D341Med (cell line): ENCODE measurements at regions not wholly inside any gene's neighbourhood (a gene's known extent, or its start where the extent isn't known, plus 50 kb on each side); places are given as distances from the start of the nearest gene placed in this dataset.

Source experiments
- DNase-seq: peaks from one replicate; pipeline ENCODE4 v3.0.0; 2012; ENCODE audit warnings: low spot score

GRCh38 chr13:106034201-106034600 is 501.3 kb downstream of the EFNB2 start:
- no peak for DNase-seq

- no peak for DNase-seq
Measured at GRCh38 chr13:106033659-106034058, 501.8 kb downstream of the EFNB2 start.

- DNase-seq, result no peak
Measured at GRCh38 chr13:106032441-106032840, 503.0 kb downstream of the EFNB2 start.

- DNase-seq, result no peak
Measured at GRCh38 chr13:106029676-106030290, 505.7 kb downstream of the EFNB2 start.

GRCh38 chr13:106028911-106029310 is 506.6 kb downstream of the EFNB2 start:
- DNase-seq, result no peak

GRCh38 chr13:106011600-106011999 is 523.9 kb downstream of the EFNB2 start:
- no peak for DNase-seq

GRCh38 chr13:106010836-106011235 is 524.6 kb downstream of the EFNB2 start:
- DNase-seq, result no peak

- no peak for DNase-seq
Measured at GRCh38 chr13:106008540-106008939, 526.9 kb downstream of the EFNB2 start.

GRCh38 chr13:106007156-106007555 is 528.3 kb downstream of the EFNB2 start:
- DNase-seq, result no peak

GRCh38 chr13:106003651-106004050 is 531.8 kb downstream of the EFNB2 start:
- DNase-seq, result no peak

- no peak for DNase-seq
Measured at GRCh38 chr13:106001443-106001842, 534.0 kb downstream of the EFNB2 start.

GRCh38 chr13:105997581-105998550 is 537.6 kb downstream of the EFNB2 start:
- DNase-seq, result no peak

- no peak for DNase-seq
Measured at GRCh38 chr13:105996391-105997025, 539.0 kb downstream of the EFNB2 start.

- DNase-seq, result no peak
Measured at GRCh38 chr13:105994340-105994739, 541.1 kb downstream of the EFNB2 start.

GRCh38 chr13:105991622-105992277 is 543.7 kb downstream of the EFNB2 start:
- DNase-seq, result no peak

- no peak for DNase-seq
Measured at GRCh38 chr13:105991131-105991530, 544.3 kb downstream of the EFNB2 start.

GRCh38 chr13:105990256-105990958 is 545.1 kb downstream of the EFNB2 start:
- DNase-seq, result no peak

GRCh38 chr13:105984646-105985045 is 550.8 kb downstream of the EFNB2 start:
- DNase-seq, result no peak

GRCh38 chr13:105984236-105984635 is 551.2 kb downstream of the EFNB2 start:
- DNase-seq, result no peak

- no peak for DNase-seq
Measured at GRCh38 chr13:105982219-105982930, 553.1 kb downstream of the EFNB2 start.
